DOHH2 (cell line): ENCODE measurements at regions not wholly inside any gene's neighbourhood (a gene's known extent, or its start where the extent isn't known, plus 50 kb on each side); places are given as distances from the start of the nearest gene placed in this dataset.

Experiments
- H3F3A ChIP-seq: fragments of 200-600 bp; sonication (generic), shearing (Covaris generic); 2 replicates; pipeline ENCODE4 v1.6.0; 2016; ENCODE audit warnings: antibody characterized with exemption, mild to moderate bottlenecking; ENCODE audit not compliant: control insufficient read depth, insufficient read depth
- H3K27ac ChIP-seq: fragments of 200-600 bp; sonication (generic); 2 replicates; pipeline ENCODE4 v1.5.1; 2014; ENCODE audit warnings: low read depth, mild to moderate bottlenecking, low read length, moderate library complexity
- H3K27me3 ChIP-seq: fragments of 200-600 bp; sonication (generic); 2 replicates; pipeline ENCODE4 v1.6.1; 2014; ENCODE audit warnings: mild to moderate bottlenecking, low read length, mixed read lengths; ENCODE audit not compliant: control insufficient read depth
- H3K36me3 ChIP-seq: fragments of 200-600 bp; sonication (generic); 2 replicates; pipeline ENCODE4 v1.6.1; 2014; ENCODE audit warnings: mild to moderate bottlenecking, low read length, moderate library complexity, mixed read lengths; ENCODE audit not compliant: control insufficient read depth
- H3K4me1 ChIP-seq: fragments of 200-600 bp; sonication (generic); 2 replicates; pipeline ENCODE4 v1.6.1; 2014; ENCODE audit warnings: mild to moderate bottlenecking, low read length, mixed read lengths; ENCODE audit not compliant: control insufficient read depth
- H3K4me2 ChIP-seq: fragments of 200-600 bp; sonication (generic); 2 replicates; pipeline ENCODE4 v1.6.0; 2014; ENCODE audit warnings: mild to moderate bottlenecking, low read length, moderate library complexity
- H3K4me3 ChIP-seq: fragments of 200-600 bp; sonication (generic); 2 replicates; pipeline ENCODE4 v1.5.1; 2014; ENCODE audit warnings: mild to moderate bottlenecking, low read length, mixed read lengths
- H3K79me2 ChIP-seq: fragments of 200-600 bp; sonication (generic); 2 replicates; pipeline ENCODE4 v1.6.1; 2014; ENCODE audit warnings: mild to moderate bottlenecking, low read length, mixed read lengths; ENCODE audit not compliant: control insufficient read depth
- H3K9me2 ChIP-seq: fragments of 200-600 bp; sonication (generic); replicated peaks from 2 replicates; pipeline ENCODE4 v1.6.1; 2014; ENCODE audit warnings: mild to moderate bottlenecking, low read length, mixed read lengths; ENCODE audit not compliant: control insufficient read depth
- H3K9me3 ChIP-seq: fragments of 200-600 bp; sonication (generic); 2 replicates; pipeline ENCODE4 v1.6.1; 2014; ENCODE audit warnings: antibody characterized with exemption, low read length, mixed read lengths; ENCODE audit not compliant: control insufficient read depth, insufficient read depth
- H4K20me1 ChIP-seq: fragments of 200-600 bp; sonication (generic); 2 replicates; pipeline ENCODE4 v1.6.0; 2014; ENCODE audit warnings: low read depth, mild to moderate bottlenecking, antibody characterized with exemption, low read length, moderate library complexity; ENCODE audit not compliant: control insufficient read depth, insufficient read depth
- CTCF ChIP-seq: fragments of 200-600 bp; sonication (generic); IDR thresholded peaks from one replicate; pipeline ENCODE4 v1.5.1; 2014; ENCODE audit warnings: antibody characterized with exemption, mild to moderate bottlenecking, low read depth, low read length; ENCODE audit not compliant: poor library complexity, severe bottlenecking
- EZH2phosphoT487 ChIP-seq: fragments of 200-600 bp; sonication (generic); IDR thresholded peaks from 2 replicates; pipeline ENCODE4 v1.6.1; 2017; ENCODE audit warnings: borderline replicate concordance, mild to moderate bottlenecking, antibody characterized with exemption, low read length, moderate library complexity, mixed read lengths

- no peaks in the 10 kb centered on the region for H3K79me2 ChIP-seq
- H3K9me3 ChIP-seq: no peaks in the 10 kb centered on the region
- no peaks in the 10 kb centered on the region for H3K36me3 ChIP-seq
- H3K4me1 ChIP-seq: no peaks in the 10 kb centered on the region
- H3K9me2 ChIP-seq: no peaks in the 10 kb centered on the region
- no peaks in the 10 kb centered on the region for H3K27me3 ChIP-seq
- H3K4me2 ChIP-seq: no peak overlapping the region
- no peak for TF ChIP-seq EZH2phosphoT487
- TF ChIP-seq CTCF: no peak
- no peak overlapping the region for H3K4me3 ChIP-seq
- H3F3A ChIP-seq: no peaks in the 10 kb centered on the region
- H4K20me1 ChIP-seq: no peaks in the 10 kb centered on the region
- H3K27ac ChIP-seq: no peak overlapping the region
Observed at GRCh38 chr1:220994671-220995070, 115.4 kb downstream of the HLX start.

- Histone ChIP-seq H3K4me3 (no peak overlapping the region), H3K27me3 (no peaks in the 10 kb centered on the region), H3K9me2 (no peaks in the 10 kb centered on the region), H3K27ac (no peak overlapping the region), H3K9me3 (no peaks in the 10 kb centered on the region), H3F3A (no peaks in the 10 kb centered on the region), H3K4me2 (no peak overlapping the region), H4K20me1 (no peaks in the 10 kb centered on the region), H3K79me2 (no peaks in the 10 kb centered on the region), H3K36me3 (no peaks in the 10 kb centered on the region), H3K4me1 (no peaks in the 10 kb centered on the region)
- TF ChIP-seq EZH2phosphoT487 (no peak), CTCF (no peak)
Observed at GRCh38 chr1:220997791-220998190, 118.5 kb downstream of the HLX start.

- H3K79me2 ChIP-seq: no peaks in the 10 kb centered on the region
- no peaks in the 10 kb centered on the region for H3K4me1 ChIP-seq
- H3K9me2 ChIP-seq: no peaks in the 10 kb centered on the region
- H3K27me3 ChIP-seq: peaks cover 1% of the 10 kb centered on the region; the same call in 1 of the 2 replicates
- no peak overlapping the region for H3K4me2 ChIP-seq
- H4K20me1 ChIP-seq: no peaks in the 10 kb centered on the region
- no peak for TF ChIP-seq EZH2phosphoT487
- TF ChIP-seq CTCF: no peak
- no peak overlapping the region for H3K4me3 ChIP-seq
- H3F3A ChIP-seq: no peaks in the 10 kb centered on the region
- H3K27ac ChIP-seq: no peak overlapping the region
- no peaks in the 10 kb centered on the region for H3K9me3 ChIP-seq
- no peaks in the 10 kb centered on the region for H3K36me3 ChIP-seq
Observed at GRCh38 chr1:220999872-221000863, 120.9 kb downstream of the HLX start.
